ENCODE measurements at regions not wholly inside any gene's neighbourhood (a gene's known extent, or its start where the extent isn't known, plus 50 kb on each side); places are given as distances from the start of the nearest gene placed in this dataset.

- TF ChIP-seq CTCF (IDR thresholded peaks at IDR 0.05) (no peak), POLR2A (IDR thresholded peaks at IDR 0.05) (no peak), POLR2AphosphoS5 (IDR thresholded peaks at IDR 0.05) (no peak), EP300 (IDR thresholded peaks at IDR 0.05; ENCODE audit: low read depth) (no peak)
These were observed 376.8 kb downstream of the PIK3R1 start for GRCh38 chr5:68592351-68592750.

All from transverse colon (tissue), 4 donors.